IMR-90 (cell line): ENCODE measurements at regions not wholly inside any gene's neighbourhood (a gene's known extent, or its start where the extent isn't known, plus 50 kb on each side); places are given as distances from the start of the nearest gene placed in this dataset.

Source experiments
- ATAC-seq: fragments of 200-7000 bp; cut with Tn5 transposase; 2 replicates; pipeline ENCODE4 v1.9.1; 2020; ENCODE audit warnings: low read depth, mild to moderate bottlenecking, moderate library complexity
- BruUV-seq: library from RNA; stranded (reverse); fragments of 400-500 nt; replicated peaks from 2 replicates; lab custom pipeline; 2021; lab: Mats Ljungman, UMichigan
- CTCF ChIA-PET: fragments of 300-600 bp; formaldehyde crosslinking; extraction: SDS; loops from one replicate; lab custom pipeline; 2021; ENCODE audit warnings: antibody characterized with exemption; lab: Yijun Ruan, JAX
- POLR2A ChIA-PET: fragments of 300-600 bp; sonication (Branson Sonifier 250); formaldehyde crosslinking; loops from one replicate; lab custom pipeline; 2022; ENCODE audit warnings: antibody characterized with exemption; ENCODE audit not compliant: unreplicated experiment; lab: Charles Lee
- DNase-seq: peaks from one replicate; pipeline ENCODE4 v3.0.0; 2013
- H2AFZ ChIP-seq: replicated peaks from 2 replicates; pipeline ENCODE3; 2013; ENCODE audit warnings: low read length, mild to moderate bottlenecking; ENCODE audit not compliant: poor library complexity
- H2AK5ac ChIP-seq: 2 replicates; pipeline ENCODE4 v1.6.1; 2013; ENCODE audit warnings: low read depth, low read length, inconsistent platforms
- H2AK9ac ChIP-seq: replicated peaks from 2 replicates; pipeline ENCODE3; 2013; ENCODE audit warnings: mild to moderate bottlenecking, low read depth, low read length, moderate library complexity; ENCODE audit not compliant: poor library complexity
- H2BK120ac ChIP-seq: 2 replicates; pipeline ENCODE4 v1.6.1; 2013; ENCODE audit warnings: low read depth, low read length, inconsistent platforms
- H2BK15ac ChIP-seq: 3 replicates; pipeline ENCODE4 v1.6.1; 2013; ENCODE audit warnings: low read depth, low read length, inconsistent platforms
- H2BK20ac ChIP-seq: 2 replicates; pipeline ENCODE4 v1.6.1; 2013; ENCODE audit warnings: low read depth, mild to moderate bottlenecking, inconsistent platforms, low read length, moderate library complexity
- H2BK5ac ChIP-seq: 2 replicates; pipeline ENCODE4 v1.6.1; 2013; ENCODE audit warnings: mild to moderate bottlenecking, low read depth, low read length, inconsistent platforms; ENCODE audit not compliant: poor library complexity, severe bottlenecking
- H3K14ac ChIP-seq: replicated peaks from 2 replicates; pipeline ENCODE4 v1.6.1; 2013; ENCODE audit warnings: low read depth, low read length, inconsistent platforms
- H3K18ac ChIP-seq: 2 replicates; pipeline ENCODE4 v1.6.1; 2013; ENCODE audit warnings: low read depth, low read length, control low read depth
- H3K23ac ChIP-seq: 2 replicates; pipeline ENCODE4 v1.6.1; 2013; ENCODE audit warnings: low read depth, low read length, inconsistent platforms
- H3K27ac ChIP-seq: 2 replicates; pipeline ENCODE4 v1.5.1; 2013; ENCODE audit warnings: mild to moderate bottlenecking, control low read depth, low read length; ENCODE audit not compliant: insufficient read depth
- H3K27me3 ChIP-seq: 2 replicates; pipeline ENCODE4 v1.6.1; 2013; ENCODE audit warnings: low read length; ENCODE audit not compliant: control insufficient read depth, insufficient read depth
- H3K36me3 ChIP-seq: 2 replicates; pipeline ENCODE4 v1.6.1; 2013; ENCODE audit warnings: low read length, mixed read lengths; ENCODE audit not compliant: control insufficient read depth, insufficient read depth
- H3K4ac ChIP-seq: 2 replicates; pipeline ENCODE4 v1.6.1; 2013; ENCODE audit warnings: low read depth, low read length, inconsistent platforms
- H3K4me1 ChIP-seq: 2 replicates; pipeline ENCODE4 v1.6.1; 2013; ENCODE audit warnings: low read length, mixed read lengths; ENCODE audit not compliant: control insufficient read depth, insufficient read depth
- H3K4me2 ChIP-seq: 2 replicates; pipeline ENCODE4 v1.6.1; 2013; ENCODE audit warnings: low read depth, mild to moderate bottlenecking, control low read depth, low read length, moderate library complexity
- H3K4me3 ChIP-seq: 2 replicates; pipeline ENCODE4 v1.5.1; 2013; ENCODE audit warnings: low read depth, mild to moderate bottlenecking, control low read depth, low read length, moderate library complexity; ENCODE audit not compliant: insufficient read depth
- H3K56ac ChIP-seq: 2 replicates; pipeline ENCODE4 v1.6.1; 2013; ENCODE audit warnings: low read length, inconsistent platforms; ENCODE audit not compliant: insufficient read depth; ENCODE audit errors: extremely low read depth
- H3K79me1 ChIP-seq, 2 experiments: 2 replicates each; pipeline ENCODE4 v1.6.1; 2013; ENCODE audit warnings: low read length in 2 of 2, inconsistent platforms in 1 of 2, low read depth in 1 of 2
- H3K9ac ChIP-seq: 2 replicates; pipeline ENCODE4 v1.6.1; 2013; ENCODE audit warnings: low read depth, low read length, control low read depth
- H3K9me1 ChIP-seq: 2 replicates; pipeline ENCODE4 v1.6.1; 2013; ENCODE audit warnings: low read length, inconsistent platforms; ENCODE audit not compliant: insufficient read depth
- H3K9me3 ChIP-seq: 2 replicates; pipeline ENCODE4 v1.6.1; 2013; ENCODE audit warnings: low read length; ENCODE audit not compliant: control insufficient read depth, insufficient read depth
- H4K20me1 ChIP-seq: 2 replicates; pipeline ENCODE4 v1.6.1; 2013; ENCODE audit warnings: low read length, inconsistent platforms; ENCODE audit not compliant: insufficient read depth
- H4K5ac ChIP-seq: 2 replicates; pipeline ENCODE4 v1.6.1; 2013; ENCODE audit warnings: mild to moderate bottlenecking, low read depth, low read length, control low read depth
- H4K8ac ChIP-seq, 2 experiments: 2 replicates each; pipeline ENCODE4 v1.6.1; 2013; ENCODE audit warnings: low read depth in 2 of 2, low read length in 2 of 2, control low read depth in 1 of 2, inconsistent platforms in 1 of 2
- H4K91ac ChIP-seq: 2 replicates; pipeline ENCODE4 v1.6.1; 2013; ENCODE audit warnings: low read depth, low read length, inconsistent platforms; ENCODE audit not compliant: insufficient read depth
- CTCF ChIP-seq: conservative IDR thresholded peaks from 2 replicates; pipeline ENCODE4 v1.5.1; 2012; ENCODE audit warnings: mild to moderate bottlenecking, low read depth, low read length, improper control_type of control experiment
- RAD21 ChIP-seq: IDR thresholded peaks from 2 replicates; pipeline ENCODE4 v1.6.1; 2012; ENCODE audit warnings: low read length, improper control_type of control experiment
- RFX5 ChIP-seq: IDR thresholded peaks from 2 replicates; pipeline ENCODE4 v1.8.0; 2012; ENCODE audit warnings: low read depth, mild to moderate bottlenecking, low read length, moderate library complexity
- WGBS, 2 experiments: methylation state at CpG; one replicate each; pipeline versions ENCODE4 v1.1.5 to v1.1.7; 2013; ENCODE audit warnings: missing lambda C conversion rate in 2 of 2; ENCODE audit not compliant: insufficient read length in 1 of 2; ENCODE audit errors: extremely low coverage in 2 of 2; 5-methylcytosine and 5-hydroxymethylcytosine counted together
- dilution Hi-C: fragments of 300-500 bp; cut with HindIII; formaldehyde crosslinking; loops from one replicate; pipeline ENCODE4 v1.14.3; 2018; ENCODE audit warnings: low sequenced_read_pairs; ENCODE audit not compliant: unreplicated experiment
- in situ Hi-C: fragments of 300-500 bp; cut with MboI; formaldehyde crosslinking; loops from 3 replicates; pipeline ENCODE4 v1.14.3; 2019; ENCODE audit warnings: low sequenced_read_pairs, inconsistent platforms, mixed read lengths
- intact Hi-C: fragments of 100-400 bp; cut with micrococcal nuclease; formaldehyde crosslinking; loops from 2 replicates; pipeline ENCODE4 v1.10.0; 2022

- H3K9me1 ChIP-seq: no peaks in the 10 kb centered on the region
- 92% methylated on average over 2 of the region's 4 CpGs; no CpG with 5 or more reads in 1 of the 2 experiments for WGBS, 2 experiments
- TF ChIP-seq RFX5 (no peak), RAD21 (peak; percentile 26; the same call in 1 of the 2 replicates), CTCF (0 out of 2 replicates have a peak, but pooled peaks have one; percentile 14)
- no peak overlapping the region for H3K27ac ChIP-seq
- no peak overlapping the region for H2AK5ac ChIP-seq
- DNase-seq (peak; percentile 13), ATAC-seq (no peak)
- H4K20me1 ChIP-seq: no peaks in the 10 kb centered on the region
- no peak overlapping the region for H3K9ac ChIP-seq
- H3K79me1 ChIP-seq: no peaks in the 10 kb centered on the region
- no peak overlapping the region for H2BK120ac ChIP-seq
- no peak overlapping the region for H3K23ac ChIP-seq
- H4K91ac ChIP-seq: no peak overlapping the region
- ChIA-PET CTCF (interaction anchor here (0.9 to 2.0 kb wide), 5 partner anchors 21 to 1069 kb away, joined by 5 to 7 read pairs (median 6); partner anchors contain the start of gene NFE2L3), POLR2A (no interaction called here)
- H4K5ac ChIP-seq: no peak overlapping the region
- no peak overlapping the region for H3K18ac ChIP-seq
- no peak overlapping the region for H3K4ac ChIP-seq
- intact Hi-C loops: loop anchor here (1.0 to 5.0 kb wide), 5 partner anchors 90 to 1055 kb away; partner anchors contain the start of gene HOXA6
- no peaks in the 10 kb centered on the region for H3K36me3 ChIP-seq
- no peaks in the 10 kb centered on the region for H3K4me1 ChIP-seq
- no peak overlapping the region for H4K8ac ChIP-seq
- H2BK15ac ChIP-seq: no peak overlapping the region
- H2AK9ac ChIP-seq: no peak overlapping the region
- H3K4me2 ChIP-seq: no peak overlapping the region
- H3K14ac ChIP-seq: no peak overlapping the region
- dilution Hi-C loops: no loop called here
- in situ Hi-C loops: loop anchor here (10.0 to 25.0 kb wide), 2 partner anchors 273 to 570 kb away; no protein-coding TSS in a partner anchor
- no peak overlapping the region for H2BK5ac ChIP-seq
- no peaks in the 10 kb centered on the region for H3K9me3 ChIP-seq
- H2BK20ac ChIP-seq: no peak overlapping the region
- H3K27me3 ChIP-seq: peaks cover 8% of the 10 kb centered on the region
- H2AFZ ChIP-seq: no peak overlapping the region
- H3K4me3 ChIP-seq: no peak overlapping the region
- BruUV-seq: no TSS peak
- no peak overlapping the region for H3K56ac ChIP-seq
These were observed 60.1 kb upstream of the NFE2L3 start for GRCh38 chr7:26091933-26092332.
